GM19467 (cell line): ENCODE measurements at regions not wholly inside any gene's neighbourhood (a gene's known extent, or its start where the extent isn't known, plus 50 kb on each side); places are given as distances from the start of the nearest gene placed in this dataset.
"Not testable (repeated sequence)": the region's sequence is repeated elsewhere in the genome, so short reads cannot be mapped to it uniquely, and the experiment has no call there.

Source experiments
- ATAC-seq: cut with Tn5 transposase; IDR thresholded peaks from one replicate; pipeline ENCODE4 v1.9.1; 2021; ENCODE audit warnings: mild to moderate bottlenecking, moderate library complexity; ENCODE audit not compliant: unreplicated experiment

GRCh38 chr20:48008850-48009515 is 223.7 kb upstream of the SULF2 start:
- ATAC-seq: no peak

- no peak for ATAC-seq
Observed at GRCh38 chr20:48007351-48007750, 222.1 kb upstream of the SULF2 start.

GRCh38 chr20:48006036-48006833 is 221.0 kb upstream of the SULF2 start:
- no peak for ATAC-seq

GRCh38 chr20:48003021-48003420 is 217.7 kb upstream of the SULF2 start:
- no peak for ATAC-seq

GRCh38 chr20:48002517-48002970 is 217.3 kb upstream of the SULF2 start:
- ATAC-seq: peak; percentile 74

GRCh38 chr20:47999166-47999565 is 213.9 kb upstream of the SULF2 start:
- ATAC-seq: no peak

- ATAC-seq: no peak
Observed at GRCh38 chr20:47998736-47999135, 213.5 kb upstream of the SULF2 start.

- ATAC-seq: no peak
Observed at GRCh38 chr20:47995661-47996060, 210.4 kb upstream of the SULF2 start.

GRCh38 chr20:47993817-47994216 is 208.5 kb upstream of the SULF2 start:
- ATAC-seq: no peak

GRCh38 chr20:47993035-47993755 is 207.9 kb upstream of the SULF2 start:
- no peak for ATAC-seq

GRCh38 chr20:47991875-47992488 is 206.7 kb upstream of the SULF2 start:
- ATAC-seq: no peak

- no peak for ATAC-seq
Observed at GRCh38 chr20:47990507-47991150, 205.3 kb upstream of the SULF2 start.

GRCh38 chr20:47989957-47990356 is 204.7 kb upstream of the SULF2 start:
- ATAC-seq: no peak

GRCh38 chr20:47988676-47989075 is 203.4 kb upstream of the SULF2 start:
- ATAC-seq: no peak

- ATAC-seq: no peak
Observed at GRCh38 chr20:47985092-47985850, 200.0 kb upstream of the SULF2 start.

GRCh38 chr20:47984437-47984836 is 199.2 kb upstream of the SULF2 start:
- ATAC-seq: no peak

GRCh38 chr20:47983642-47984041 is 198.4 kb upstream of the SULF2 start:
- not testable (repeated sequence) for ATAC-seq

- ATAC-seq: no peak
Observed at GRCh38 chr20:47982574-47983360, 197.5 kb upstream of the SULF2 start.

GRCh38 chr20:47981222-47981621 is 195.9 kb upstream of the SULF2 start:
- ATAC-seq: no peak
